ENCODE measurements at regions not wholly inside any gene's neighbourhood (a gene's known extent, or its start where the extent isn't known, plus 50 kb on each side); places are given as distances from the start of the nearest gene placed in this dataset.
A peak's percentile ranks its signal among the peaks of the same experiment; 100 is the strongest.
"Not testable (repeated sequence)": the region's sequence is repeated elsewhere in the genome, so short reads cannot be mapped to it uniquely, and the experiment has no call there.

DNA sequence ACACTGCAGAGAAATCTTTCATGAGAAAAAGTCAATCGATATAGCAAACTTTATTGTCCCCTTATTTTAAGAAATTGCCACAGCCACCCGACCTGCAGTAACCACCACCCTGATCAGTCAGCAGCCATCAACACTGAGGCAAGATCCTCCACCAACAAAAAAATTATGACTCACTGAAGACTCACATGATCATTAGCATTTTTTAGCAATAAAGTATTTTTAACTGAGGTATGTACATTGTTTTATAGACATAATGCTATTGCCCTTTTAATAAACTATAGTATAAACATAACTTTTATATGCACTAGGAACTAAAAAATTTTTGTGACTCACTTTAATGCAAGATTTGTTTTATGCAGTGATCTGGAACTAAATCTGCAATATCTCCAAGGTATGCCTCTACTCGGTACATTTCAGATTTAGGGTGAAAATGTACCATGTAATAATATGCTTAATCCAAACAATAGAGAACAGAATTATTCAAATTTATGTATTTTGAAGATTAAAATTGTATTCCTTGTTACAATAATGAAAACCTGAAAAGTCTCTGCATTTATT, 79.2 kb upstream of the CEP126 start:
- FAIRE-seq, result no peak

DNA sequence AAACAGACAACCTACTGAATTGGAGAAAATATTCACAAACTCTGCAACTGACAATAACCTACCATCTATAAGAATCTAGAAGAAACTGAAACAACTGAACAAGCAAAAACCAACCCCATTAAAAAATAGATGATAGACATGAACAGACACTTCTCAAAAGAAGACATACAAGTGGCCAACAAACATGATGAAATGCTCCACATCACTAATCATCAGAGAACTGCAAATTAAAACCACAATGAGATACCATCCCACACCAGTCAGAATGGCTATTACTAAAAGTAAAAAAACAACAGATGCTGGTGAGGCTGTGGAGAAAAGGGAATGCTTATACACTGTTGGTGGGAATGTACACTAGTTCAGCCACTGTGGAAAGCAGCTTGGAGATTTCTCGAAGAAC, 84.3 kb upstream of the CEP126 start:
- FAIRE-seq, result not testable (repeated sequence)

DNA sequence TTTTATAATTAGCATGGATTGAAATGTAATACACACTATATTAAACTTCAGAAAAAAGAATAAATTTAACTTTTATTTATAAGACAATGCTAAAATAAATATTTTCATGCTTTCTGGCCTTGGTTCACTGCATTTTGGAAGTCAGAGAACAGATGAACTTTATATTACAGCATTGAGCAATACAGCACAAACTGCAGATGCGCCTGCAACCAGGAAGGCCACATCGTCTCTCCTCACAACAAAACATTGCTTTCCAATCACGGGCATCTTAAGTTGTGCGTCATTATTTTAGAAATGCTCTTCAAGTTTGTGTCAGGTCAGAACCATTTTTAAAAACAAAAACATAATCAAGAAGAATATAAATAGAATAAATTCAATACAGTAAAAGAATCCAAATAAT, 89.3 kb upstream of the CEP126 start:
- FAIRE-seq, result peak; percentile 100

DNA sequence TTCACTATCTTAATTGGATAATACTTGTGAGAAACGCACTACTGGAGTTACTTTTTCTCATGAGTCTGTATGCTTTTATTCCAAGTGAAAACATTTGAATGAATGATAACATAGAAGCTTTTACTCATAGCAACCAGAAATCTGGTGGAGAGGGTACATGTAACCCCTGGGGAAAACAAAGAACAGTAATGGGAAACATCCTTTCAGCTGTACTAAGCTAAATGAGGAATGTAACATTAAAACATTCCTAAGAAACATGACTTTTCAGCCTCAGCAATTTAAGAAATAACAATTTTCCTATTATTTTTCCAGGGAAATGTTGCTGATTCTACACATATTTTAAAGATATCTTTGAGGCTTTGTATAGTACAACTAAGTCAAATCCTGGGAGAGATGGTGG, 97.2 kb upstream of the CEP126 start:
- FAIRE-seq, result peak; percentile 97

DNA sequence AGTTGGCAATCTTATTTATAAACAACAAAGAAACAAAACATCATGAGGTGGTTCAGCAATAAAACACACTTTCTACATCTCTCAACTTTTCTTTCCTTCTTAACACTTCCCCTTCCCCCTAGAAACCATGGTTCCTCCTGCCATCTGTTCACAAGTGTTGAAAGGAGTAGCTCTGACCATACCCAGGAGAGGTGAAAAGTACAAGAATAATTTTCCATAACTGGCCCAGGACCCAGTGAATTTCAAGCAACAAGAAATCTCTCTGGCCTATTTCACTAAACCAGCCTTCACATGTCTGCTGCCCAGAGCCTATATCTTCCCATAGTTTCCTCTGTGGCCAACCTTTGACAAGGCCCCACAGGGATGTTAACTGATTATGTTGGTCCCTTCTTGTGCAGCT, 98.2 kb upstream of the CEP126 start:
- no peak for FAIRE-seq

DNA sequence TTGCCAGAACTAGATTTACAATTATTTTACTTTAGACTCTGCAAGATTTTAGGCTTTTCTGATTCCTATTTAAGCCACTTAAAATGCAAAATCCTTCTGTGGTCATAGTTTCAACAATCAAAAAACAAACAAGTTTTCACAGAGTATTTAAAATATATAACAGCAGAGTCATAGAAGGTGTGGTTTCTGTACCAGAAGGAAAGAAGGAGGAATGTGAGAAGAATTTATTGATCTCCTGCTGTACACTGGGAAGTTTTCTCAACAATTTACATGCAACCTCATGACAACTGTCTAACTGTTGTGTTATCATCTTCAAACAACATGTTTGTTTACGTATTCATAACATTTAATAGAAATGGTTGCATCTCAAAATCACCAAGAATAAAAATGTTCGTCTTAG, 102.3 kb upstream of the CEP126 start:
- FAIRE-seq, result no peak

DNA sequence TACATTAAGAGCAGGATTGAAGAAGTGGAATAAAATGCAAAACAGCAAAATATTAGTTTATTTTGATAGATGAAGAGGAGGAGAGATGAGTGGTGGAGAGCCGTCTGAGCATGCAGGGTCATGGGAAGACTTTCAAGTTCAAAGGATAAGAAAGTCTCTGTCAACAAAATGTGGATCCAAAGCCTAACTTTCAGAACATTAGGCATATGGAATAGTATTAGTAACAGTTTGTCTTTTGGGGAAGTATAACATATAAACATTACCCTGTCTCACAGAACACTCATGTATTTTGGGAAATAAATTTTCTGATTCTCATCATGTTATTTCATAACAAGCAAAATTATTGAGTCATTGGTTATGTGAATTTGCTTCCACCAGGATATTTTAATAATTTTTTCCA, 104.3 kb upstream of the CEP126 start:
- FAIRE-seq, result no peak

DNA sequence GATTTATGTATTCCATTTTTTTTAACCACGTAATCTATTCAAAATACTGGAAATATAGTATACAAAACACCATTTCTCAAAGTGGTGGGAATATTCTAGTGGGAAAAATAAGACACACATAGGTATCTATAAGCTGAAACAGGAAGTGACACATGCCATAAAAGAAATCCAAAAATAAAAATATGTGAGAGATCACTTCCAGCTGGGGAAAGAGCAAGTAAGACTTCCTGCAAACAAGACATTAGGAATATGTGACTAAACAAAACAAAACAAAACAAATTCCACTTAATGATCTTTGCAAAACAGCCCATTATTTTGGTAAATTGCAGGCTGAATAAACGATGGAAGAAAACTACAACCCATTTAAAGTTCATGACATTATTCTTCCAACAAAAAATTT, 107.3 kb upstream of the CEP126 start:
- FAIRE-seq, result peak; percentile 91

DNA sequence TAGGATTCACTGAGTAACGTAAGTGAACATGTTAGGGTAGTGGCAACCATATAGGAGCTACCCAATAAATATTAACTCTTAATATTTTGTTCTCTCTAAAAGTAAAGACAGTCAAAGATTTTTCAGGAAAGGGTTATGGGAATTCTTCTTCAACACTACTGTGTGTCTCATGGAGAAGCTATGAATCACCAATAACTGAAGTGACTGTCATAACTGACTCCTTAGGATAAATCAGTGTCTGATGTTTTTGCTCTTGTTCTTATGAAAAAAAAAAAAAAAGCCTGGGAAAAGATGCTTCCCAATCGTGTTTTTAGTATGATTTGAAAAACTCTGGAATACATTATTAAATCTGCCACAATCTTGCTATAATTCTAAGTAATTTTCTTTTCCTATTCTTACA, 111.2 kb upstream of the CEP126 start:
- FAIRE-seq, result no peak

DNA sequence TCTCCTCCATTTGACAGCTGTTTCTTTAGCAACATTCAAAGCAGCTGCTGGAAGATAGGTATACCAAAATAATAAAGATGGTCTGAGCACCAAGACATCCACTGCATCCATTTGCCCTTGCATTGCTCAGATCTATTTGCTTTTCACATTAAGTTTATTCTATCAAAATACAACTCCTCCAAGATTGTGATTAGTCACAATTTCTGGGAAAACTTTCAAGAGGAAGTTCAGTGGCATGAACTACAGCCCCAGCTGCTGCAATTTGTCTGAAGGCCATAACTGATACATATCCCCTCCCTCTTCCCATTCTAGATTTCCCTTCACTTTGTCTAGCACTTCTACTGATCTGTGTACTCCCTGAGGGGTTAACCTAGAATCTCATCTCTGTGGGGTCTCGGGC, 117.5 kb upstream of the CEP126 start:
- no peak for FAIRE-seq

DNA sequence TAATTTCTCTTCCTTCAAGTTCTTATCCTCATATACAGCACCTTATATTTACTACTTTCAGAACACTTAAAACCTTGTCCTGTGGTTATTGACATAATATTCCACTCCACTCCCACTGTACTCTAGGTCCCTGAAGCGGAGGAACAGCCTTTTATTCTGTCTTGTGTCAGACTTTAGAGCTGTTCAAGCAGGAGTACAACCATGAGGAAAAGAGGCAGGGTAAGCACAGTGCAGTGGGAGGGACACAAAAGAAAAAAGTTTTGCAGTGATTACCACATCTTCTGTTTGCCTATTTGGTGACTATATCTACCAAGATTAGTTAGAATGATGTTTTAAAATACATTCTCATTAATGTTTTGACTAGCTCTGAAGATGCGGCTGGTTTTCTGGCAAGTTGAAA, 122.0 kb upstream of the CEP126 start:
- no peak for FAIRE-seq

DNA sequence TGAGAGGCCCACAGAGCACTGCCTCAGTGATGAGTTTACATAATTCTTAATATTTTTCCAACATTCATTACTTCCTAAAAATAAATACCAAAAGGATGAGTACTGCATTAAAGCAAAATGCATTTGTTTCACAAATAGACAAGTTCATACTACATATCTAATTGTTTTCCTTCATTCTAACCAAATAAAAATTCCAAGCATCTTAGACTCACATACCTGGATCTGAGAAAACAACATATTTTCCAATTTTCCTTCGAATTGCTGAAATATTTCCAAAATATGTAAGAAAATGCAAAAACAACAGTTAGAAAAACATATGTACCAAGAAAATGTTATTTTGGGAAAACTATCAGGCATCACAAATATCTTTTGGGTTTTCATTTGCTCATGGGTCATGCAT, 127.9 kb upstream of the CEP126 start:
- no peak for FAIRE-seq

DNA sequence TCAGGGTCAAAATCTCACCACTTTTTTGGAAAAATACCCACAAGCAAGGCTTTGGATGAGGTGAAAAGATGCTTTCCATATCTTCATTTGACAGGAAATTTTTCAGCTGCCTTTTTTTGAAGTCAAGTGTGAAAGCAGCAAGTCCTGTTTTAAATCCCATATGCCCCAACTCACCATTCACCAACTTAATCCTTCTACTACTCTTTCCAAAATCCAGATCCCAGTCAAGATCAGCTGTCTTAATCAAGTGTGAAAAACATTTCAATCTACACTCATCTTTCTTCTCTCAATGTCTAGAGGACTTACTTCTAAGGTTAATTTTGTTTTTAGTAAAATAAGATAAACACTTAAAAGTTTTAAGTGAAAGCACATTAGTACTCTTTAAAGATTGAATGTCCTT, 128.4 kb upstream of the CEP126 start:
- FAIRE-seq, result peak; percentile 77

DNA sequence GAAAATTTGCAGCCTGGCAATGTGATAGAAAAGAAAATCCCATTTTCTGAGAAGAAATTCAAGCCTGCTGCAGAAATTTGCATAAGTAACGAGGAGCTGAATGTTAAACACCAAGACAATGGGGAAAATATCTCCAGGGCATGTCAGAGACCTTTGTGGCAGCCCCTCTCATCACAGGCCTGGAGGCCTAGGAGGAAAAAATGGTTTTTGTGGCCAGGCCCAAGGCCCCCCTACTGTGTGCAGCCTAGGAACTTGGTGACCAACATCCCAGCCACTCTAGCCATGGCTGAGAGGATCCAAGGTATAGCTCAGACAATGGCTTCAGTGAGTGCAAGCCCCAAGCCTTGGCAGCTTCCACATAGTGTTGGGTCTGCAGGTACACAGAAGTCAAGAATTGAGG, 135.6 kb upstream of the CEP126 start:
- FAIRE-seq, result not testable (repeated sequence)

DNA sequence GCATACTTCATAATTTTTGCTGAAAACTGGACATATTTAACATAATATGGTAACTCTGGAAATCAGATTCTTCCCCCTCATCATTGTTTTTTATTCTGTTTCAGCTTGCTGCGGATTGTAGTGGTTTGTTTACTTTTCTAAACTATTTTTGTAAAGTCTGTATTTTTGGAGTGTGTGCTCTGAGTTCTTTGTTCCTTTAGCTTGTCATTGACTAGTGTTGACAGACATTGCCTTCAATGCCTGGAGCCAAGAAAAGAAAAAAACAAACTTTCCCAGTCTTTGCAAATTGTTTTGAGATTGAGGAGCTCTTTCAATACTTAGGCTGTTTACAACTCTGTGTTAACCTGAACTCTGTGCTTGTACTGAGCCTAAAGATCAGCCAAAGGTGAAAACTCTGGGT, 137.3 kb upstream of the CEP126 start:
- FAIRE-seq, result peak; percentile 77

DNA sequence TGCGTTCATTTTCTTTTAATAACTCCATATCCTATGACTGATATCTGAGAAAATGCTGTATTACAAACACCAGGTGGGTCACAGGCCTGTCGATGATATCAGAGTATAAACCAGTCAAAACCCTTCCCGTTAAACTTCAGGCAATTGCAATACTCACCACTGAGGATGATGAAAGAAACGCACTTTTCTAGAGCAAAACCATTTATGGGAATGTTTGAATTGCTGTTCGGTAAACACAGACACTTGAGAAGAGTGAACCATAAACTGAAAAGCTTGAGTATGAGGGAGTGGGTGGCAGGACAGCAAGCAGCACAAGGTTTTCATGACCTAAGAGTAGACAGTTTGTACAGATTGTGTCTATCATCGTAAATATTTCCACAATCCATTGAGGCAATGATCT, 139.8 kb upstream of the CEP126 start:
- FAIRE-seq, result peak; percentile 71

DNA sequence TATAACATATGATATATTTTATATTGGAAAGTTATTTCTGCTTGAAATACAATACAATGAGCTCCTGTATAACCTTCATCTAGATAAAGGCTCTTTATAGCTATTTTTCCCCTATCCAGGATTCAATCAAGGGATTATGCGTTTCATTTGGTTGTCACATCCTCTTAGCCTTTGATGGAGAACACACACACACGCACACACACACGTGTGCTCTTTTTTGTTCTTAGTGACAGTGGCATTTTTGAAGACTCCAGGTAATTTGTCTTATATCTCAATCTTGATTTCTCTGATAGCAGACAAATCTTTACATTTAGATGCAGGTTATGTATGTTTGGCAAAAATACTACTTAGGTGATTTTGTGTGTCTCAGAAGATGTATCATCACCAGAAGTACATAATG, 144.2 kb upstream of the CEP126 start:
- no peak for FAIRE-seq

DNA sequence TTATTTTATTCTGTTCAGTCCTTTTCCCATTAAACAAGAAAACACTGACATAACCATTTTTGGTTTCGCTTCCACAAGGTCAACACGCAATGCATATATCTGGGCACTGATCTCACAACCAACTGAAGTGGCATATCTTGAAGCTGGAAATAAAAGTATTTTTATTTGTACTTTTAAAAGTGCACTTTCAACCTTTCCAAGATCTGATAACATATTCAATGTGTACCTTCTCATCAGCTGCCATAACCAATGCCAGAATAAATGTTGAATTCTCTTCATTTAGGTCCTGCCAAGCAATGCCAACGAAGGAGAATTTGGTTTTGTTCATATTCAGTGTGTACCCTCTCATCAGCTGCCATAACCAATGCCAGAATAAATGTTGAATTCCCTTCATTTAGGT, 148.9 kb upstream of the CEP126 start:
- FAIRE-seq, result no peak

DNA sequence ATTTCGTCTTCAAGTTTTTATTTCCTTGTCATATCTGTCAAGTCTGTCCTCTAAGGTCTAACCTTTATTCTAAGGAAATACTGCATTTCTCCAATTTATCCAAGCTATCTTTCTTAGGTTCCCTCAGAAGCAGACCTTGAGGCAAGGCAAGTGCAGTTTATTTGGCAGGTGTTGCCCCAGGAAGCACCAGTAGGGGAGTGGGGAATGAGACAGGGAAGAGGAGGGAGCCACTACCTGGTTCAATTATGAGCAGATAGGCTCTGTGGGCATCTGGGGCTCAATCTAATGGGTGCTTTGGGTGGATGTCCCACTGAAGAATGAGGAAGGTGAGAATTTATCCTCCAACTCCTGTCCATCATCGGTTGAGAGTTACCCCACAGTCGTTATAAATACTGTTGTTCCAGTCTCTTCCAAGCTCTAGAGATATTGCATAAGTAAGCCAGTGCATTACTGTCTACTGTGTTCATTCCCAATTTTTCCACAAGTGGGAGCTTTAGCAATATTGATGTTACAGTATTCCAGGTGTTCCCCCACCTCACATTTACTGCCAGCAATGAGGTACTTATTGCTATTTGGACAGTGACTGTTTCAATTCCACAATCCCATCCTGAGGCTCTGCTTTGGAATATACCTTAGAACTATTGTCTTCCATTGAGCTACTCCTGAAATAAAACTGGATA, 154.9 kb upstream of the CEP126 start:
- FAIRE-seq, result no peak

DNA sequence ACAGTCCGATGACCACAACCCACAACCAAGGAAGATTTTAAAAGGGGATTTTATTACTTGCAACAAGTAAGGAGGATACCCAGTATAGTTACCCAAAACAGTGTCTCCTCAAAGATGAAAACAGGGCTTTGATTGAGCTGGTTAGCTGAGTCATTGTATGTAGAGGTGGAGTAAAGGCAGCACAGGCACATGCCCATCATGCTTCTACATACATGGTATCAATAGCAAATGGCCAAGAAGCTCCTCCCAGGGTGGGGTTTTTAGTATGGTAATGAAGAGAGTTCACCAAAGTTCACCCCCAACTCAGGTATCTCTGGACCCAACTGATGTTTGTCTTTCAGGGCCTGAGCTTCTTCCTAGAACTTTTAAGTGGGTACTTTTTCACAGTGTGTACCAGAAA, 157.1 kb upstream of the CEP126 start:
- no peak for FAIRE-seq

DNA sequence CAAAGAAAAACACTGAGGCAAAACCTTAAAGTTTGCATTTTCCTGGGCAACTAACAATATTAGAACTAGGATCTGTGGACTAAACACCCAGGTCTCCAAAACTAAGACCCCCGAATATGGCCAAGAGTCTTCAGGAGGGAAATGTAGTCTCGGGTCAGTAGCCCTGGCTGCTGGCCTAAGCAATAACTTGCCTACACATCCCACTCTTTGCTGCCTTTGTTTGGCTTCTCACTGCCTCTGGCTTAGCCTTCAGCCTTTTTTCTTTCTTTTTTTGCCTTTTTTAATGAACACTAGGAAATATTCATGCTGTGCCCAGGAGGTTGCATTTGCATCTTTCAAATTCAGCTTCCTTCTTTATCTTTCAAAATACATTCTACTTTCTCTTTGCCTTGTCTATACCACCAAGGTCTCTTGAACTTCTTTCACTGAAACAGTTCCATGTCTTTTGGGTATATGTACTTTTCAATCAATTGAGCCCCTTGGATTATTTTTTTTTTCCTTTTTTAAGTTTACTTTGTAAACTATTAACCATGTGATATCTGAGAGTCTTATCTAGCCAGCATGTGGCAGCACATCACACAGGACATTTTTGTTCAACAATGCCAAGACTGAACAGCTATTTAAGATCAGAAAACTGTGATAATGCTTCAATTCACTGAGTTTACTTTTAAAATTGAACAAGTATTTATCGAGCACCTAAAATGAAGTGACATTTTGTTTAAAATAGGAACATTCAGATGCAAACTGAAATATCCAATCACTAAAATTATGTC, 165.0 kb upstream of the TRPC6 start:
- FAIRE-seq, result no peak

DNA sequence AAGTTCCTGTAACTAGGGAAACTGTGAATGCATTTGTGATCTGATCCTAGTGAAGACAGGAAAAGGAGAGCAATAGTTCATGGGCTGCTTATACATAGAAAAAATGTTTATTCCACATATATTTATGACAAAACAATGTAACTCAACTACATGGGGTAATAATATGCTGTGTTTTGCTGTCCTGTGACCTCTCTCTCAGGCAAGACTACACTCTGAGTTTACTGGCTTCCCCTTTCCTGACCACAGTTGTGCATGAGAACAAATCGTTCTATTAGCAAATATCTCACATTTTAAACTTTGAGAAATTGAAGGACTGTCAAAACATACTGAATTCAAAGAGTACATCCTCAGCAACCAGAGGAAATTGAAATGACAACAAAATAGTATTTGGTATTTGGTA, 161.9 kb upstream of the TRPC6 start:
- FAIRE-seq, result no peak

DNA sequence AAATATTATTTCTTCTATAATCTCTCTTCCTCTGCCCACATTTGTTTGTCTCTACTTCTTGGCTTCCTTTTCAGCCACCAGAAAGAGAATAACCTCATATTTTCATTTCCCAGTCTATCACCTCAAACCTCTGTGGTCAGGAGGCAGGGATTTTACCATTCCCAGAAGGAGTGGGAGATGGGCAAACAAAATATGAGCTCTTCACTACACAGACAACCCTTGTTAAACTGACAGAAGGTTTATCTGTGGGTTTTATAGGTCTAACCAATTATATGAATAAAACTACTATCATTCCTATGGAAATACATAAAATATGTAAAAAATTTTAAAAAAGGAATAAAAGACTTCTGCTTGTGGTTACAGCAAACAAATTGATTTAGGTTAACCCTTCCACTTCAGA, 160.0 kb upstream of the TRPC6 start:
- FAIRE-seq, result no peak

DNA sequence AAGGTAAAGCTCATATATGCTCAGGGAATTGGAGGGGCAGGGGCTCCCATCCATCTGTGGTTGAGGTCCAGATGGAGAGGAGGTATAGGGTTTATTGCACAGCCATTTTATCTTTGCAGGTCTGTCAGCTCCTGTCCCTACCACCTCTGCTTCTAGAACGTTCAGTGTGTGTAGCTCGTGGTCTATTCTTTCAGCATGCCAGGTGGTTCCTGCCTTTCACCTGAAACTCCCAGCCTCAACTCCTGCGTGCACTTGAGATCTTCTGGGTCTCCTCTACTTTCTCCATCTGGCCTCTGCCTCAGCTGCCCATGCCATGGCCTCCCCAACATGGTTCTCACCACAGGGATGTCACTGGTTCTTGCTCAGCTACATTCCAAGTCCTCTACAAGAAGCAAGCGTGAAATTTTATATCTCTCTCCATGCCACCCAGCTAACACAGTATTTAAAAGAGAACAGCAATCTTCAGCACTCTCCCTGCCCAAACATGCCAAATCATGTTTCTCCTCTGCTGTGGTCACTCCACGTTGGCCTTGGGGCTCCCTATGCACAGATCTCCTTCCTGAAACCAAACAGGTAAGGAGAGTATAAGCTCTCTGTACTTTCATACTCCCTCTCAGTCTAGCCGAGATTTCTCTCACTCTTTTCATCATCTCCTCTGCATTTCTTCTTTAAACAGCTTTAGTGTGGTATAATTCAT, 157.8 kb upstream of the TRPC6 start:
- no peak for FAIRE-seq

All from endometrium (tissue), 2 donors.